HG03039 (cell line): ENCODE measurements at regions not wholly inside any gene's neighbourhood (a gene's known extent, or its start where the extent isn't known, plus 50 kb on each side); places are given as distances from the start of the nearest gene placed in this dataset.
"Not testable (repeated sequence)": the region's sequence is repeated elsewhere in the genome, so short reads cannot be mapped to it uniquely, and the experiment has no call there.

Experiments
- ATAC-seq: cut with Tn5 transposase; IDR thresholded peaks from one replicate; pipeline ENCODE4 v1.9.1; 2021; ENCODE audit warnings: mild to moderate bottlenecking, moderate library complexity; ENCODE audit not compliant: unreplicated experiment

- no peak for ATAC-seq
Measured at GRCh38 chr3:150136242-150136641, 165.5 kb upstream of the PFN2 start.

GRCh38 chr3:150135287-150135721, 164.6 kb upstream of the PFN2 start:
- ATAC-seq: no peak

GRCh38 chr3:150133293-150133692, 162.6 kb upstream of the PFN2 start:
- ATAC-seq: no peak

- ATAC-seq: peak; percentile 56
Measured at GRCh38 chr3:150132101-150132749, 161.5 kb upstream of the PFN2 start.

GRCh38 chr3:150131663-150132062, 161.0 kb upstream of the PFN2 start:
- no peak for ATAC-seq

GRCh38 chr3:150130404-150131100, 159.9 kb upstream of the PFN2 start:
- ATAC-seq: no peak

GRCh38 chr3:150129166-150129565, 158.5 kb upstream of the PFN2 start:
- ATAC-seq: no peak

GRCh38 chr3:150128126-150128525, 157.4 kb upstream of the PFN2 start:
- no peak for ATAC-seq

GRCh38 chr3:150127011-150127490, 156.4 kb upstream of the PFN2 start:
- ATAC-seq: no peak

GRCh38 chr3:150124142-150124541, 153.4 kb upstream of the PFN2 start:
- no peak for ATAC-seq

- ATAC-seq: not testable (repeated sequence)
Measured at GRCh38 chr3:150123249-150123648, 152.6 kb upstream of the PFN2 start.

- no peak for ATAC-seq
Measured at GRCh38 chr3:150118219-150118618, 147.5 kb upstream of the PFN2 start.

GRCh38 chr3:150117076-150117475, 146.4 kb upstream of the PFN2 start:
- no peak for ATAC-seq

- ATAC-seq: no peak
Measured at GRCh38 chr3:150116196-150116595, 145.5 kb upstream of the PFN2 start.

- ATAC-seq: peak; percentile 91
Measured at GRCh38 chr3:150114873-150115540, 144.3 kb upstream of the PFN2 start.

- no peak for ATAC-seq
Measured at GRCh38 chr3:150114273-150114672, 143.6 kb upstream of the PFN2 start.

GRCh38 chr3:150110097-150110496, 139.4 kb upstream of the PFN2 start:
- no peak for ATAC-seq

- ATAC-seq: no peak
Measured at GRCh38 chr3:150107429-150108175, 136.9 kb upstream of the PFN2 start.

GRCh38 chr3:150106740-150107428, 136.2 kb upstream of the PFN2 start:
- ATAC-seq: no peak

- no peak for ATAC-seq
Measured at GRCh38 chr3:150105886-150106612, 135.4 kb upstream of the PFN2 start.
